HFFc6 (cell line): ENCODE measurements at regions not wholly inside any gene's neighbourhood (a gene's known extent, or its start where the extent isn't known, plus 50 kb on each side); places are given as distances from the start of the nearest gene placed in this dataset.

Experiments used
- DNase-seq: peaks from one replicate; pipeline ENCODE4 v3.0.0-alpha.2; 2018
- H3K27ac Mint-ChIP-seq: 2 replicates; pipeline ENCODE4 v1.8.0; 2020; ENCODE audit warnings: mild to moderate bottlenecking, mixed read lengths
- H3K27me3 Mint-ChIP-seq: 2 replicates; pipeline ENCODE4 v1.8.0; 2021; ENCODE audit warnings: mild to moderate bottlenecking, moderate library complexity, mixed read lengths; ENCODE audit not compliant: insufficient read depth
- H3K36me3 Mint-ChIP-seq: 2 replicates; pipeline ENCODE4 v1.8.0; 2021; ENCODE audit warnings: low read depth, mixed read lengths
- H3K4me1 Mint-ChIP-seq: 2 replicates; pipeline ENCODE4 v1.8.0; 2020; ENCODE audit warnings: low read depth, mixed read lengths
- H3K4me3 Mint-ChIP-seq: 2 replicates; pipeline ENCODE4 v1.8.0; 2020; ENCODE audit warnings: mild to moderate bottlenecking, moderate library complexity, mixed read lengths
- H3K9me3 Mint-ChIP-seq: 2 replicates; pipeline ENCODE4 v1.8.0; 2020; ENCODE audit warnings: mild to moderate bottlenecking, mixed read lengths
- TF ChIP-seq, protein P1 (sequence below): fragments of 200-600 bp; sonication (generic); IDR thresholded peaks from 2 replicates; pipeline ENCODE4 v1.5.0; 2021; ENCODE audit warnings: antibody characterized with exemption, mild to moderate bottlenecking

DNA sequence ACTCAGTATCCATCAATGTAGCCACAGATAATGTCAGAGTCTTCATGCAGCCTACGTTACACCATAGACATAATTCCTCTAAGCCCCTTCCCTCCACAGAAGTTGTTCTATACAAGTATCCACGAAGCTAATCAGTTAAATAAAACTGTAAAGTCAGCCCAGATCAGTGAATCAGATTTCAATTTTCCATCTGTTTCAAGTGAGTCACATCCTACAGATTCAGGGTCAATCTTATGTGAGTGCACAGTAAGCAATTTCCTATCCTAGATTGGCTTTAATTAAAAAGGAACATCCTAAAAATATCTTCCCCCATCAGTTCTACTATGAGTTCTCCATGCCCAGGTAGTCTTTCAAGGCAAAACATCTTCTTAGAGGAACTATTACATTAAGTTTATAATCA is 402.5 kb downstream of the EFNA5 start:
- H3K27me3 Mint-ChIP-seq: no peaks in the 10 kb centered on the region
- TF ChIP-seq, protein P1, sequence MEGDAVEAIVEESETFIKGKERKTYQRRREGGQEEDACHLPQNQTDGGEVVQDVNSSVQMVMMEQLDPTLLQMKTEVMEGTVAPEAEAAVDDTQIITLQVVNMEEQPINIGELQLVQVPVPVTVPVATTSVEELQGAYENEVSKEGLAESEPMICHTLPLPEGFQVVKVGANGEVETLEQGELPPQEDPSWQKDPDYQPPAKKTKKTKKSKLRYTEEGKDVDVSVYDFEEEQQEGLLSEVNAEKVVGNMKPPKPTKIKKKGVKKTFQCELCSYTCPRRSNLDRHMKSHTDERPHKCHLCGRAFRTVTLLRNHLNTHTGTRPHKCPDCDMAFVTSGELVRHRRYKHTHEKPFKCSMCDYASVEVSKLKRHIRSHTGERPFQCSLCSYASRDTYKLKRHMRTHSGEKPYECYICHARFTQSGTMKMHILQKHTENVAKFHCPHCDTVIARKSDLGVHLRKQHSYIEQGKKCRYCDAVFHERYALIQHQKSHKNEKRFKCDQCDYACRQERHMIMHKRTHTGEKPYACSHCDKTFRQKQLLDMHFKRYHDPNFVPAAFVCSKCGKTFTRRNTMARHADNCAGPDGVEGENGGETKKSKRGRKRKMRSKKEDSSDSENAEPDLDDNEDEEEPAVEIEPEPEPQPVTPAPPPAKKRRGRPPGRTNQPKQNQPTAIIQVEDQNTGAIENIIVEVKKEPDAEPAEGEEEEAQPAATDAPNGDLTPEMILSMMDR: no peak
- DNase-seq: no peak

DNA sequence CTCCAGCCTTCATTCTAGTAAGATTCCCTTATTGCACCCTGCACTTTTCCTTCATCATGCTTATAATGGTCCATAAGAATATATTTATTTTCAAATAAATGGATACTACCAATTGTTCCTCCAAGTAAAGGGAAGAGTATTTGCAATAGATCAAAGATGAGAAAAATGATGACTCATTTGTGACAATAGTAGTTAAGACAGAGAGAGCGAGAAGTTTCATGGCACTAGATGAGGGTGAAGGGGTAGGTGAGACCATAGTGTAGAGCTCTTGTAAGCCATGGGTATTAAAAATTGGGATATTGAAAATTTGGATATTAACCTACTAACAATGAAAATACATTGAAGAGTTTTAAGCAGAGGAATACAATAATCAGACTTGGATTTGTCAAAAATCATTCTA is 404.6 kb downstream of the EFNA5 start:
- Mint-ChIP-seq H3K9me3 (peaks cover 13% of the 10 kb centered on the region), H3K27ac (no peak overlapping the region), H3K4me3 (no peak overlapping the region), H3K4me1 (no peaks in the 10 kb centered on the region), H3K36me3 (no peaks in the 10 kb centered on the region), H3K27me3 (no peaks in the 10 kb centered on the region)
- TF ChIP-seq, protein P1: no peak
- DNase-seq: no peak

More for the DNA sequence above, 402.5 kb downstream of the EFNA5 start:
- Mint-ChIP-seq H3K36me3 (no peaks in the 10 kb centered on the region), H3K4me3 (no peak overlapping the region), H3K4me1 (no peaks in the 10 kb centered on the region), H3K9me3 (peaks cover 10% of the 10 kb centered on the region), H3K27ac (no peak overlapping the region)

DNA sequence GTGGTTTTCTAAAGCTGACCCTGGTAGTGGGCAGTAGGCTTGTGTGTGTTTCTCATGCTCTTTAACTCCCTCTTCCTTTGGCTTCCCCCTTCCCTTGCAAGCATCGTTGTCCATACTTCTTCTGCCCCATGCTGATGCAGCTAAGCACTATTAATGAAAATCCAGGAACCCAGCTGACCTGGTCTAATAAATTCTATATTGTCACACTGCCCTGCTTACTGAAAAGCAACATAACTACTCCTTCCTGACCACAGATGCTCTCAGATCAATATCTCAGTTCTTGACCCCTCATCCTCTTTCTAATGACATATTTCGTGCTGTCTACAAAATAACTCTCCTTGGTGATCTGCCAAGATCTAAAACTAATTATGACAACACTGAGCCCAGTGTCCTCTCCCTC is 405.5 kb downstream of the EFNA5 start:
- H3K27ac Mint-ChIP-seq: no peak overlapping the region
- no peak overlapping the region for H3K4me3 Mint-ChIP-seq
- H3K36me3 Mint-ChIP-seq: no peaks in the 10 kb centered on the region; the same call in 1 of the 2 replicates
- DNase-seq: no peak
- H3K4me1 Mint-ChIP-seq: no peaks in the 10 kb centered on the region
- no peaks in the 10 kb centered on the region for H3K27me3 Mint-ChIP-seq
- H3K9me3 Mint-ChIP-seq: peaks cover 16% of the 10 kb centered on the region
- TF ChIP-seq, protein P1: no peak

DNA sequence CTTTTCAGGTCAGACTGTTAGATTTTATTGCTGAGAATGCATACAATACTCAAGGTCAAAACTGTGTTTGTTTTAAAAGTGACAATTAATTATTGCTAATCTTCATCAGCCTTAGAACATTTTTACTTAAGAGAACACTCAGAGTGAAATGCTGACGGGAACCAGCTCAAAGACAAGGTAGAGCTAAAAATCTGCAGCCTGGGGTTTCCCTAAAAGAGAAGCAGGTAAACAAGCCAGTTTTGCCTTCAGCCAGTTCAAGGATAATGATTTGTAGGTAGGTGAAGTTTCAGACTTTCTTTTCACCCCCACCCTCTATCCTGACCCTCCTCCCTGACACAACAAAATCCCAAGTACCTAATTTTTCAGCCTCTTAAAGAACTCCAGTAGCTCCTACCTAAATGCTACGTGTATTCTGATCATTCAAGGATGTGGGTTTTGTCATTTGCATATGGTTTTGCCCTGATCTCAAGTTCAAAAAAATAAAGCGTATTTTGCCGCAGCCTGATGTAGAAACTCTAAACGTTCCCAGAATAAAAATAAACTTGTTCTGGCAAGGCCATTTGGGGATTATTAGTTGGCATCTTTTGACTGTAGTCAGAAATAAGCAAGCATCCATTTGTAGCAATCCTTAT is 407.2 kb downstream of the EFNA5 start:
- no peak overlapping the region for H3K4me3 Mint-ChIP-seq
- no peaks in the 10 kb centered on the region for H3K27me3 Mint-ChIP-seq
- H3K9me3 Mint-ChIP-seq: peaks cover 28% of the 10 kb centered on the region
- H3K4me1 Mint-ChIP-seq: no peaks in the 10 kb centered on the region
- DNase-seq: no peak
- TF ChIP-seq, protein P1: no peak
- H3K36me3 Mint-ChIP-seq: no peaks in the 10 kb centered on the region; the same call in 1 of the 2 replicates
- H3K27ac Mint-ChIP-seq: no peak overlapping the region

DNA sequence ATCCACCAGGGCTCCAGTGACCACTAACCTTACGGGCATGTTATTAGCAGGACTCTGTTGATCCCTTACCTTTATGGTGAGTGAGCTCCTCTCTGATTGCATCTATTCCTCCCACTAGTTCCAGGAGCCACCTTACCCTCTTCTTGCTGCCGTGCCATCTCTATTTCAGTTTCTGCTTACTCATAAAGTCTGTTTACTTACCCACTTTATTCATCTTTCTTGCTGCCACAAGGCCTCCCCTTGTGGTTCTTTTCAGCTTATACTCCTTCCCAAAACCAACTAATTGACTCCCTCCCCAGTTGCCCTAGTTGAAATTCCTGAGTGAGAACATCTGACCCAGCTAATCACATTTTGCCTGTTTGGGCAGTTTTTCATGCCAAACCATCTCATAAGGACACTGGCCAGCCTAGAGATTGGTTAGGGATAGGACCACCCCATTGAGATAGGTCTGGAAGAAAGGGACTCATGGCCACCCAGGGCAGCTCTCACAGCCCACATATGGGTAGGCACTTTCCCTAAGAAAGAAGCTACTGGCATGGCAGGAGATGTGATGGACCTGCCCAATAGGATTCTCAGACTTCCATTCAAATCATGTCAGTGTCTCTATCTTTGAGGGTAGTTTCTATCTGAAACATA is 412.7 kb downstream of the EFNA5 start:
- no peak overlapping the region for H3K4me3 Mint-ChIP-seq
- TF ChIP-seq, protein P1: no peak
- no peak for DNase-seq
- H3K27me3 Mint-ChIP-seq: no peaks in the 10 kb centered on the region; the same call in 1 of the 2 replicates
- H3K9me3 Mint-ChIP-seq: peaks cover 62% of the 10 kb centered on the region
- H3K27ac Mint-ChIP-seq: no peak overlapping the region
- H3K36me3 Mint-ChIP-seq: no peaks in the 10 kb centered on the region; the same call in 1 of the 2 replicates
- H3K4me1 Mint-ChIP-seq: no peaks in the 10 kb centered on the region
